ENCODE measurements at regions not wholly inside any gene's neighbourhood (a gene's known extent, or its start where the extent isn't known, plus 50 kb on each side); places are given as distances from the start of the nearest gene placed in this dataset.
"Not testable (repeated sequence)": the region's sequence is repeated elsewhere in the genome, so short reads cannot be mapped to it uniquely, and the experiment has no call there.

- DNase-seq, result no peak
Measured at GRCh38 chr3:151592287-151592686, 131.4 kb upstream of the IGSF10 start.

- no peak for DNase-seq
Measured at GRCh38 chr3:151591441-151591840, 130.6 kb upstream of the IGSF10 start.

GRCh38 chr3:151589311-151589710, 128.4 kb upstream of the IGSF10 start:
- DNase-seq, result no peak

- not testable (repeated sequence) for DNase-seq
Measured at GRCh38 chr3:151587659-151588058, 126.8 kb upstream of the IGSF10 start.

GRCh38 chr3:151584566-151584965, 123.7 kb upstream of the IGSF10 start:
- DNase-seq, result no peak

- no peak for DNase-seq
Measured at GRCh38 chr3:151581035-151581434, 120.2 kb upstream of the IGSF10 start.

- DNase-seq, result no peak
Measured at GRCh38 chr3:151580591-151580990, 119.7 kb upstream of the IGSF10 start.

- no peak for DNase-seq
Measured at GRCh38 chr3:151579571-151580270, 118.9 kb upstream of the IGSF10 start.

GRCh38 chr3:151578495-151578894, 117.6 kb upstream of the IGSF10 start:
- no peak for DNase-seq

- no peak for DNase-seq
Measured at GRCh38 chr3:151576511-151577137, 115.8 kb upstream of the IGSF10 start.

- DNase-seq, result no peak
Measured at GRCh38 chr3:151568184-151568583, 107.3 kb upstream of the IGSF10 start.

- no peak for DNase-seq
Measured at GRCh38 chr3:151567477-151567876, 106.6 kb upstream of the IGSF10 start.

GRCh38 chr3:151564261-151564660, 103.4 kb upstream of the IGSF10 start:
- DNase-seq, result no peak

GRCh38 chr3:151563305-151563704, 102.4 kb upstream of the IGSF10 start:
- no peak for DNase-seq

- DNase-seq, result no peak
Measured at GRCh38 chr3:151562891-151563290, 102.0 kb upstream of the IGSF10 start.

GRCh38 chr3:151561878-151562277, 101.0 kb upstream of the IGSF10 start:
- DNase-seq, result no peak

GRCh38 chr3:151560738-151561137, 99.9 kb upstream of the IGSF10 start:
- no peak for DNase-seq

GRCh38 chr3:151559736-151560135, 98.9 kb upstream of the IGSF10 start:
- no peak for DNase-seq

- DNase-seq, result no peak
Measured at GRCh38 chr3:151558661-151559060, 97.8 kb upstream of the IGSF10 start.

- DNase-seq, result no peak
Measured at GRCh38 chr3:151557068-151557840, 96.4 kb upstream of the IGSF10 start.

- no peak for DNase-seq
Measured at GRCh38 chr3:151556596-151556995, 95.7 kb upstream of the IGSF10 start.

GRCh38 chr3:151555523-151555922, 94.7 kb upstream of the IGSF10 start:
- no peak for DNase-seq

GRCh38 chr3:151553888-151554287, 93.0 kb upstream of the IGSF10 start:
- peak in 1 of 2 donors; percentile 34 for DNase-seq

- no peak for DNase-seq
Measured at GRCh38 chr3:151552589-151552988, 91.7 kb upstream of the IGSF10 start.
